ENCODE measurements at regions not wholly inside any gene's neighbourhood (a gene's known extent, or its start where the extent isn't known, plus 50 kb on each side); places are given as distances from the start of the nearest gene placed in this dataset.
"Not testable (repeated sequence)": the region's sequence is repeated elsewhere in the genome, so short reads cannot be mapped to it uniquely, and the experiment has no call there.

GRCh38 chr15:58298879-58299850 is 132.6 kb upstream of the LIPC start:
- DNase-seq, result no peak

- peak; percentile 37 for DNase-seq
These were observed 129.0 kb upstream of the LIPC start for GRCh38 chr15:58302832-58303231.

DNA sequence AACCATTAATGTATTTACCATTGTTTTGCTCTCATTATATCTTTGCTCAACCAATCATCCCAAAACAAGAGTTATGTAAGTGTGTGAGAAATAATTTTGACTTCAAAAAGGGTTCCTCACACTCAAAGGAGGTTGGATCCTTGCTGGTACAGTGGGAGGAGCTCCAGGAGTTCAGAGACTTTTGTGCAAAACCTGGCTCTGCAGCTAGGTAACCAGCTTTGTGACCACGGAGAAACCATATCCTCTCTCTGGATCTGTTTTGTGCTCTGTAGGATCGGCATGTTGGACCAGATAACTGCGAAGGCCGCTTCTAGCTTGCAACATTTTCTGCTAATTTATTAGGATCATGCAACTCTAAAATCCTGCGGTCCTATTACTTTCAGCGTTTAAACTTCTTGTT is 128.6 kb upstream of the LIPC start:
- no peak for DNase-seq

GRCh38 chr15:58306591-58307312 is 125.0 kb upstream of the LIPC start:
- DNase-seq, result no peak

DNA sequence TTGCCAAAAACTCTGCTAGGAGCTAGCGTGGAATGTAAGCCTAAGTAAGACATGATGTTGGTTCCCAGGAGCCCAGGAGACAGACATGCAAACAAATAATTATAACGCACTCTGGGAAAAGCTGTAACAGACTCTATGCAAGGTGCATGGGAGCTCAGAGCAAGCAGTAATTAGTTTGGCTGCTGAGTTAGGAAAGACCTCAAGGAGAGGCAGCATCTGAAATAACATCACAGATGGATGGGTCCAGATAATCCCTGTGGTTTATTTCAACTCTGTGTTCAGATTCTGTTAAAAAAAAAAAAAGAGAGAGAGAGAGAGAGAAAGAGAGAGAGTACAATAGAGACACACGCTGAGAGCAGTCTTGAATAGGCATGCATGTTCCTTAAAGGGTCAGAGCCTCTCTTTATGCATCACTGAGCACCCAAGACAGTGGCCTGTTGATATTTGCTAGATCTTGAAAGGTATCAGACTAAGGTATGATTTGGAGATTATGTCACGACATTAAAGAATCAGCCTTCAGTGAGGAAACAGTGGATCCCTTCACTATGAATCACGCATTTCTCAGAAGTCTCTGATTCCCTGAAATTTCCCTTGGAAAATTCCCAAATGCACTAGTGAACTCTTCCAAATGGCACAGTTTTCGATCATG is 124.4 kb upstream of the LIPC start:
- DNase-seq, result peak; percentile 17

DNA sequence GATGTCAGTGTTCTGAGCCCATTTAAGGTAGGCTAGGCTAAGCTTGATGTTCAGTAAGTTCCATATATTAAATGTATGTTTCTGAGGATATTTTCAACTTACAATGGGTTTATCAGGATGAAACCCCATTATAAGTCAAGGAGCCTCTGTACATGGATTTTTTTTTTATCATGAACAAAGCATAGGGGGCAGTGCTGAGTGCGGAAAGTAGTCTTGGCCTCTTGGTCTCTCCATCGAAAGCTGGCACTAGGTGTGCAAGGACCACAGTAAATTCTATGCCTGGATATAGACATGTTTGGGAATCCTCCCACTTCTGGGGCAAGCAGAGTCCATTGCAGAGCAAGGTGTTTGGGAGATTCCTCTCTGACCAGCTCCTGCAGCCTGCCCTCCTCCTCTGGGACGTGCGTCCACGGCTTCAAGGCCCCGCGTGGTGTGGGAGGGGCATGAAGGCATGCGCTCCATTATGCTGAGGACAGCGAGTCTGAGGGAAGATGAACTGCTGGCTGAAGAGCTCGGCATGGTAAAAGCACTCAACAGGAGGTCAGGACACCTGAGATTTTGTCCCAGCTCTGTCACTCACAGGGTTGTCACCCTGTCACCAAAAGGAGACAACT is 122.9 kb upstream of the LIPC start:
- DNase-seq, result peak; percentile 28

- DNase-seq, result no peak
These were observed 121.5 kb upstream of the LIPC start for GRCh38 chr15:58309963-58310928.

GRCh38 chr15:58311556-58311955 is 120.2 kb upstream of the LIPC start:
- DNase-seq, result no peak

GRCh38 chr15:58312031-58312430 is 119.8 kb upstream of the LIPC start:
- DNase-seq, result peak; percentile 69

GRCh38 chr15:58313304-58313703 is 118.5 kb upstream of the LIPC start:
- peak; percentile 17 for DNase-seq

GRCh38 chr15:58313810-58314592 is 117.8 kb upstream of the LIPC start:
- no peak for DNase-seq

DNA sequence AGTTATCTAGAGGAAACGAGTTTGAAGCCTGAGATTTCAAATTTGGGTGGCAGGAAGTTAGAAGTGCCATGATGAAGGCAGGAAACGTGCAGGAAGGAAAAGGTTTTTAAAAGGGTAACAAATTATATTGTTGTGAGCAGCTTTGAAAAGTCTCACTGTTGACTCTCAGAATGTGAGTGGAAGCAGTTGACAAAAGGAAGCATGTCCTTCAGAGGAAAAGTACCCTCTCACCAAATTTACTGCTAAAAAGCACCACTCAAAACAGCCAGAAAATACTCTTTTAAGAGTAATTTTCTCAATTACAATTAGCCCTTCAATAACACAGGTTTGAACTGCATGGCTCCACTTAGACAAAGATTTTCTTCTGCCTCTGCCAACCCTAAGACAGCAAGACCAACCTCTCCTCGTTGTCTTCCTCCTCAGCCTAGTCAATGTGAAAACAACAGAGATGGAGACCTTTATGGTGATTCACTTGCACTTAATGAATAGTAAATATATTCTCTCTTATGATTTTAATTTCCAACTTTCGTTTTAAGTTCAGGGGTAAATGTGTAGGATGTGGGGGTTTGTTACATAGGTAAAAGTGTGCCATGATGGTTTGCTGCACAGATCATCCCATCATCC is 117.1 kb upstream of the LIPC start:
- DNase-seq, result no peak

GRCh38 chr15:58318517-58318916 is 113.3 kb upstream of the LIPC start:
- DNase-seq, result no peak

GRCh38 chr15:58321034-58321433 is 110.8 kb upstream of the LIPC start:
- no peak for DNase-seq

DNA sequence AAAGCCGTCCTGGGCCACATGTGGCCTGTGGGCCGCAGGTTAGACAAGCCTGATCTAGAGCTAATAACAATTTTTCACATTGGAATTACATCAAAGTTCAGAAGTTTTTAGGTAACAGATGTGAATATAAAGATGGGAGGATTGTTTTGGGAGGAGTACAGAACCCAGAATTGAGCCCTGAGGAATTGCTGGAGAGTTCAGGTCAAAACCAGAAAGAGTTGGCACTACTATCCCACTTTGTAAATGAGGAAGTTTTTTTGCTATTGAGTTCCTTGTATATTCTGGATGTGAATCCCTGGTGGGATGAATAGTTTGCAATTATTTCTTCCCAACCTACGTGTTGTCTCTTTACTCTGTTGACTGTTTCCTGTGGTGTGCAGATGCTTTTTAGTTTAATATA is 109.5 kb upstream of the LIPC start:
- DNase-seq, result no peak

GRCh38 chr15:58323321-58323720 is 108.5 kb upstream of the LIPC start:
- DNase-seq, result not testable (repeated sequence)

DNA sequence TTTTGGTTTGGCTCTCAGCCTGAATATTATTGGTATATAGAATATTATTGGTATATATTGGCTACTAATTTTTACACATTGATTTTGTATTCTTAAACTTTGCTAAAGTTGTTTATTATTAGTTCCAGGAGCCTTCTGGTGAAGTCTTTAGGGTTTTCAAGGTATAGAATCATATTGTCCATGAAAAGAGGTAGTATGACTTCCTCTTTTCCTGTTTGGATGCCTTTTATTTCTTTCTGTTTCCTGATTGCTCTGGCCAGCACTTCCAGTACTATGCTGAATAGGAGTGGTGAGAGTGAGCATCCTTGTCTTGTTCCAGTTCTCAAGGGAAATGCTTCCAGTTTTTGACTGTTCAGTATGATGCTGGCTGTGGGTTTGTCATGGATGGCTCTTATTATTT is 107.3 kb upstream of the LIPC start:
- peak; percentile 23 for DNase-seq

GRCh38 chr15:58327958-58328357 is 103.8 kb upstream of the LIPC start:
- DNase-seq, result peak; percentile 10

- no peak for DNase-seq
These were observed 102.6 kb upstream of the LIPC start for GRCh38 chr15:58329211-58329610.
